ENCODE measurements at regions not wholly inside any gene's neighbourhood (a gene's known extent, or its start where the extent isn't known, plus 50 kb on each side); places are given as distances from the start of the nearest gene placed in this dataset.

DNA sequence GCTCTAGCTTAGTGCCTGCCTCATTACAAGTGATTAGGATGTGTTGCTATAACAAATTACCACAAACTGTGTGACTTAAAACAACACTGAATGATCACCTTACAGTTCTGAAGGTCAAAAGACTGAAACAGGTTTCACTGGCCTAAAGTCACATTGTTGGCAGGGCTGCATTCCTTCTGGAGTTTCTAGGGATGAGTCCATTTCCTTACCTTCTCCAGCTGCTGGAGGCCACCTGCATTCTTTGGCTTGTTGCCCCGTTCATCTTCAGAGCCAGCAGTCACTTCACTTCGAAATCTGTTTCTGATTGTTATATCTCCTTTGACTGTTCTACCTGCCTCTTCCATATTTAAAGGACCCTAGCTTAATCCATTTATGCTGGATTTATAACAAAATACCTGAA lies 69.4 kb upstream of the MTPN start:
- CTCF ChIA-PET: no interaction called here
- POLR2A ChIA-PET (ENCODE audit: unreplicated experiment): no interaction called here
- H3K27me3 ChIP-seq (ENCODE audit: low read length): peaks cover 10% of the 10 kb centered on the region; the same call in 1 of the 2 replicates

GRCh38 chr7:136045992-136046391 lies 68.8 kb upstream of the MTPN start:
- Histone ChIP-seq H3K9me2 (replicated peaks; ENCODE audit: low read length) (no peaks in the 10 kb centered on the region), H3K4me2 (ENCODE audit: low read length) (no peak overlapping the region), H3F3A (ENCODE audit: low read length, unreplicated experiment) (no peaks in the 10 kb centered on the region), H3K27me3 (ENCODE audit: low read length) (peaks cover 6% of the 10 kb centered on the region; the same call in 1 of the 2 replicates), H4K20me1 (ENCODE audit: low read length) (no peaks in the 10 kb centered on the region), H3K27ac (ENCODE audit: low read length) (no peak overlapping the region), H3K9ac (ENCODE audit: low read length) (no peak overlapping the region), H3K79me2 (ENCODE audit: low read length) (no peaks in the 10 kb centered on the region), H3K4me1 (ENCODE audit: insufficient read depth, low read length) (no peaks in the 10 kb centered on the region), H3K9me3 (ENCODE audit: low read length) (no peaks in the 10 kb centered on the region), H3K36me3 (ENCODE audit: low read depth, low read length) (no peaks in the 10 kb centered on the region), H3K4me3 (ENCODE audit: low read length) (no peak overlapping the region), H2AFZ (ENCODE audit: low read length) (no peak overlapping the region)
- no peak for DNase-seq
- no TSS peak for BruUV-seq (replicated peaks)
- CTCF ChIA-PET: no interaction called here
- POLR2A ChIA-PET (ENCODE audit: unreplicated experiment): no interaction called here
- no peak for ATAC-seq
- no peak for TF ChIP-seq EZH2phosphoT487 (IDR thresholded peaks at IDR 0.05; ENCODE audit: borderline replicate concordance, low read length)
- no peak for TF ChIP-seq CTCF (conservative IDR thresholded peaks at IDR 0.05; ENCODE audit: low read depth, low read length)
- no peak for TF ChIP-seq EZH2 (IDR thresholded peaks at IDR 0.05; ENCODE audit: low read length, unreplicated experiment)
- intact Hi-C loops (cut with micrococcal nuclease): no loop called here

More for the DNA sequence above, 69.4 kb upstream of the MTPN start:
- Histone ChIP-seq H3K4me2 (ENCODE audit: low read length) (no peak overlapping the region), H3K27ac (ENCODE audit: low read length) (no peak overlapping the region), H3K36me3 (ENCODE audit: low read depth, low read length) (no peaks in the 10 kb centered on the region), H3K9me2 (replicated peaks; ENCODE audit: low read length) (no peaks in the 10 kb centered on the region), H4K20me1 (ENCODE audit: low read length) (no peaks in the 10 kb centered on the region), H3K4me1 (ENCODE audit: insufficient read depth, low read length) (no peaks in the 10 kb centered on the region), H3K79me2 (ENCODE audit: low read length) (no peaks in the 10 kb centered on the region), H3F3A (ENCODE audit: low read length, unreplicated experiment) (no peaks in the 10 kb centered on the region), H3K4me3 (ENCODE audit: low read length) (no peak overlapping the region), H3K9me3 (ENCODE audit: low read length) (no peaks in the 10 kb centered on the region), H2AFZ (ENCODE audit: low read length) (no peak overlapping the region), H3K9ac (ENCODE audit: low read length) (no peak overlapping the region)
- intact Hi-C loops (cut with micrococcal nuclease): no loop called here
- ATAC-seq (no peak), DNase-seq (no peak)
- BruUV-seq (replicated peaks): no TSS peak
- TF ChIP-seq CTCF (conservative IDR thresholded peaks at IDR 0.05; ENCODE audit: low read depth, low read length) (no peak), EZH2 (IDR thresholded peaks at IDR 0.05; ENCODE audit: low read length, unreplicated experiment) (no peak), EZH2phosphoT487 (IDR thresholded peaks at IDR 0.05; ENCODE audit: borderline replicate concordance, low read length) (no peak)

- no peak for TF ChIP-seq CTCF (conservative IDR thresholded peaks at IDR 0.05; ENCODE audit: low read depth, low read length)
- TF ChIP-seq EZH2 (IDR thresholded peaks at IDR 0.05; ENCODE audit: low read length, unreplicated experiment): no peak
- no peak for TF ChIP-seq EZH2phosphoT487 (IDR thresholded peaks at IDR 0.05; ENCODE audit: borderline replicate concordance, low read length)
- Histone ChIP-seq H4K20me1 (ENCODE audit: low read length) (no peaks in the 10 kb centered on the region), H3K27ac (ENCODE audit: low read length) (no peak overlapping the region), H3K9me3 (ENCODE audit: low read length) (no peaks in the 10 kb centered on the region), H3K4me3 (ENCODE audit: low read length) (no peak overlapping the region), H3K4me1 (ENCODE audit: insufficient read depth, low read length) (no peaks in the 10 kb centered on the region), H3K27me3 (ENCODE audit: low read length) (no peaks in the 10 kb centered on the region), H3K9ac (ENCODE audit: low read length) (no peak overlapping the region), H3K36me3 (ENCODE audit: low read depth, low read length) (no peaks in the 10 kb centered on the region), H3K4me2 (ENCODE audit: low read length) (no peak overlapping the region), H3F3A (ENCODE audit: low read length, unreplicated experiment) (no peaks in the 10 kb centered on the region), H3K9me2 (replicated peaks; ENCODE audit: low read length) (no peaks in the 10 kb centered on the region), H2AFZ (ENCODE audit: low read length) (no peak overlapping the region), H3K79me2 (ENCODE audit: low read length) (no peaks in the 10 kb centered on the region)
- no peak for DNase-seq
- POLR2A ChIA-PET (ENCODE audit: unreplicated experiment): no interaction called here
- intact Hi-C loops (cut with micrococcal nuclease): no loop called here
- ATAC-seq: no peak
- no TSS peak for BruUV-seq (replicated peaks)
- CTCF ChIA-PET: no interaction called here
Measured at GRCh38 chr7:136045181-136045580, 68.0 kb upstream of the MTPN start.
